DND-41 (cell line): ENCODE measurements at regions not wholly inside any gene's neighbourhood (a gene's known extent, or its start where the extent isn't known, plus 50 kb on each side); places are given as distances from the start of the nearest gene placed in this dataset.

ENCODE experiments used
- EZH2 ChIP-seq: IDR thresholded peaks from 3 replicates; pipeline ENCODE4 v1.6.1; 2012; ENCODE audit warnings: borderline replicate concordance, low read depth, mild to moderate bottlenecking, moderate library complexity, low read length, inconsistent platforms; ENCODE audit not compliant: severe bottlenecking
- TF ChIP-seq, protein P1 (sequence below): IDR thresholded peaks from 2 replicates; pipeline ENCODE4 v1.5.1; 2012; ENCODE audit warnings: borderline replicate concordance, low read length, moderate library complexity, mild to moderate bottlenecking; ENCODE audit not compliant: poor library complexity, severe bottlenecking; ENCODE audit errors: extremely low read depth

DNA sequence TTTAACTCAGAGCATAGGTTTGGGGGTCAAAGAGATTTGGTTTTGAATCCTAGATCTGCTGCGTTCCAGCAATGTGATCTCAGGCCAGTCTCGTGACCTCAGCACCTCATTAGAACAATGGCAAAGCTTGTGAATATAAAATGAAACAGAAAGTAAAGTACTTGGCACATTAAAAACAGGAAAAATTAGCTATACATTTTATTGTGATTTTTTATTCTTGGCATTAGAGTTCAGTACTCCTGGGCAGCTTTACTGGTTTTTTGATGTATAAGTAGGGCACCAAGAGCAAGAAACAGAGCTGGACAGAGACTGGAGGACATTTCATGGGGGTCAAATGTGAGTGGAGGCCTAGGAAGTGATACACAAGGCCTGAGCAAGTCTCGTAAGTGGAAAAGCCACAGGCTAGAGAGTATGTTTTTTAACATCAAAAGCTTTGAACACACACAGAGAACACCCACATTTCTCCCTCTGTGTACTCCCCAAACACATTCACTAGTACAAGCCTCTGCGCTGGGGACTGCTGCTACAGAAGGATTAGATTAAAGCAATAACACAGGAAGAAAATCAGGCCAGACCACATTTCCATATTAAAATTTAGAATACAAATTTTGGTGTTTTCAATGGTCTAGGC, 157.2 kb upstream of the SLC25A13 start:
- no peak for TF ChIP-seq EZH2
- TF ChIP-seq, protein P1, sequence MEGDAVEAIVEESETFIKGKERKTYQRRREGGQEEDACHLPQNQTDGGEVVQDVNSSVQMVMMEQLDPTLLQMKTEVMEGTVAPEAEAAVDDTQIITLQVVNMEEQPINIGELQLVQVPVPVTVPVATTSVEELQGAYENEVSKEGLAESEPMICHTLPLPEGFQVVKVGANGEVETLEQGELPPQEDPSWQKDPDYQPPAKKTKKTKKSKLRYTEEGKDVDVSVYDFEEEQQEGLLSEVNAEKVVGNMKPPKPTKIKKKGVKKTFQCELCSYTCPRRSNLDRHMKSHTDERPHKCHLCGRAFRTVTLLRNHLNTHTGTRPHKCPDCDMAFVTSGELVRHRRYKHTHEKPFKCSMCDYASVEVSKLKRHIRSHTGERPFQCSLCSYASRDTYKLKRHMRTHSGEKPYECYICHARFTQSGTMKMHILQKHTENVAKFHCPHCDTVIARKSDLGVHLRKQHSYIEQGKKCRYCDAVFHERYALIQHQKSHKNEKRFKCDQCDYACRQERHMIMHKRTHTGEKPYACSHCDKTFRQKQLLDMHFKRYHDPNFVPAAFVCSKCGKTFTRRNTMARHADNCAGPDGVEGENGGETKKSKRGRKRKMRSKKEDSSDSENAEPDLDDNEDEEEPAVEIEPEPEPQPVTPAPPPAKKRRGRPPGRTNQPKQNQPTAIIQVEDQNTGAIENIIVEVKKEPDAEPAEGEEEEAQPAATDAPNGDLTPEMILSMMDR: no peak
